Psoas muscle (tissue), 7 donors: ENCODE measurements at regions not wholly inside any gene's neighbourhood (a gene's known extent, or its start where the extent isn't known, plus 50 kb on each side); places are given as distances from the start of the nearest gene placed in this dataset.
"Not testable (repeated sequence)": the region's sequence is repeated elsewhere in the genome, so short reads cannot be mapped to it uniquely, and the experiment has no call there.

Experiments
- ATAC-seq, 4 donors: fragments of 200-7000 bp; cut with Tn5 transposase; one replicate each; pipeline ENCODE4 v1.9.1; 2020; ENCODE audit warnings: moderate library complexity in 3 of 4, mild to moderate bottlenecking in 2 of 4
- DNase-seq, 2 donors: peaks; one replicate each; pipeline ENCODE4 v3.0.0-alpha.2; 2020
- H3K27ac ChIP-seq: fragments of 200-600 bp; one replicate; pipeline ENCODE4 v1.8.0; 2022
- H3K27me3 ChIP-seq, 3 donors: fragments of 200-600 bp in 1 of 3; one replicate each; pipeline versions ENCODE4 v1.6.1 to v1.8.0; 2013 to 2022; ENCODE audit warnings: low read length in 2 of 3, mild to moderate bottlenecking in 2 of 3, moderate library complexity in 1 of 3; ENCODE audit not compliant: insufficient read depth in 3 of 3
- H3K36me3 ChIP-seq, 2 donors: fragments of 200-600 bp in 1 of 2; one replicate each; pipeline versions ENCODE4 v1.6.1 to v1.8.0; 2013 to 2022; ENCODE audit warnings: low read depth in 1 of 2, mild to moderate bottlenecking in 1 of 2, moderate library complexity in 1 of 2; ENCODE audit not compliant: insufficient read depth in 1 of 2
- H3K4me1 ChIP-seq: fragments of 200-600 bp; one replicate; pipeline ENCODE4 v1.8.0; 2022
- H3K4me3 ChIP-seq: fragments of 200-600 bp; one replicate; pipeline ENCODE4 v1.8.0; 2022; ENCODE audit warnings: mild to moderate bottlenecking
- H3K9me3 ChIP-seq: fragments of 200-600 bp; one replicate; pipeline ENCODE4 v1.8.0; 2022
- whole genome bisulfite sequencing, 3 donors: extraction: QIAGEN DNeasy Blood & Tissue Kit; methylation state at CpG; one replicate each; pipeline versions ENCODE4 v1.1.6 to v1.1.7; 2013; 5-methylcytosine and 5-hydroxymethylcytosine counted together
- intact Hi-C, 2 donors: fragments of 100-400 bp; cut with DNase I; formaldehyde crosslinking; loops; one replicate each; pipeline versions ENCODE4 v1.11.0 to v1.14.2; 2022
- TF ChIP-seq, protein P1 (sequence below): fragments of 200-600 bp; IDR thresholded peaks from one replicate; pipeline ENCODE4 v1.8.0; 2022; ENCODE audit warnings: antibody characterized with exemption
- donor health status: healthy with polysubstance abuse.
- donor health status: DM: no; HTN: no; CAD: no; lungs with moderate emphysema.
- donor health status: Bipolar disorder and iron deficiency.
- donor health status: healthy.
- donor health status: DM: yes; HTN: yes; CAD: no.
- donor health status: DM: no; HTN: no; CAD: no.
- donor health status: DM: yes; HTN: yes; CAD: no.

DNA sequence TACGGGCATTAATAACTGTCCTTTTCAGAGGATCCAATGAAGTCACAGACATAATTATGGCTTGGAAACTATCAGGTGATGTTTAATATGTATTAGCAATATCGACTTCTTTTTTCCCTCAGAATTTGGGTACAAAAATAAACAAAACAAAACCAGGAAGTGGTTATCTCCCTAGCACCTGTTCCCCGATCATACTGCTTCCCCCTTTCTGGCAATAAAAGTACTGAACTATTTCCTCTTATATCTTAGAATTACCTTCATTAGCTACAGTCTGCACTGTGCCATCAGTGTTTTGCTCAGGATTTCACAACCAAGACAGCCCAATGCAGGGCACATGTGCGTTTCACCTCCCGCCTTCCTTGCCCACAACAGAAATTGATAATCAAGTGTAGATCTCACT, 216.9 kb upstream of the BTBD3 start:
- WGBS, 3 donors: 57 to 62% (median 57%) methylated on average over 5 of the region's 5 CpGs
- no peaks in the 10 kb centered on the region for H3K27me3 ChIP-seq
- ATAC-seq: no peak
- TF ChIP-seq, protein P1, sequence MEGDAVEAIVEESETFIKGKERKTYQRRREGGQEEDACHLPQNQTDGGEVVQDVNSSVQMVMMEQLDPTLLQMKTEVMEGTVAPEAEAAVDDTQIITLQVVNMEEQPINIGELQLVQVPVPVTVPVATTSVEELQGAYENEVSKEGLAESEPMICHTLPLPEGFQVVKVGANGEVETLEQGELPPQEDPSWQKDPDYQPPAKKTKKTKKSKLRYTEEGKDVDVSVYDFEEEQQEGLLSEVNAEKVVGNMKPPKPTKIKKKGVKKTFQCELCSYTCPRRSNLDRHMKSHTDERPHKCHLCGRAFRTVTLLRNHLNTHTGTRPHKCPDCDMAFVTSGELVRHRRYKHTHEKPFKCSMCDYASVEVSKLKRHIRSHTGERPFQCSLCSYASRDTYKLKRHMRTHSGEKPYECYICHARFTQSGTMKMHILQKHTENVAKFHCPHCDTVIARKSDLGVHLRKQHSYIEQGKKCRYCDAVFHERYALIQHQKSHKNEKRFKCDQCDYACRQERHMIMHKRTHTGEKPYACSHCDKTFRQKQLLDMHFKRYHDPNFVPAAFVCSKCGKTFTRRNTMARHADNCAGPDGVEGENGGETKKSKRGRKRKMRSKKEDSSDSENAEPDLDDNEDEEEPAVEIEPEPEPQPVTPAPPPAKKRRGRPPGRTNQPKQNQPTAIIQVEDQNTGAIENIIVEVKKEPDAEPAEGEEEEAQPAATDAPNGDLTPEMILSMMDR: no peak
- H3K9me3 ChIP-seq: no peaks in the 10 kb centered on the region
- intact Hi-C loops: no loop called here
- H3K4me1 ChIP-seq: no peaks in the 10 kb centered on the region
- H3K4me3 ChIP-seq: no peak overlapping the region
- no peak overlapping the region for H3K27ac ChIP-seq
- DNase-seq: no peak
- no peaks in the 10 kb centered on the region for H3K36me3 ChIP-seq

DNA sequence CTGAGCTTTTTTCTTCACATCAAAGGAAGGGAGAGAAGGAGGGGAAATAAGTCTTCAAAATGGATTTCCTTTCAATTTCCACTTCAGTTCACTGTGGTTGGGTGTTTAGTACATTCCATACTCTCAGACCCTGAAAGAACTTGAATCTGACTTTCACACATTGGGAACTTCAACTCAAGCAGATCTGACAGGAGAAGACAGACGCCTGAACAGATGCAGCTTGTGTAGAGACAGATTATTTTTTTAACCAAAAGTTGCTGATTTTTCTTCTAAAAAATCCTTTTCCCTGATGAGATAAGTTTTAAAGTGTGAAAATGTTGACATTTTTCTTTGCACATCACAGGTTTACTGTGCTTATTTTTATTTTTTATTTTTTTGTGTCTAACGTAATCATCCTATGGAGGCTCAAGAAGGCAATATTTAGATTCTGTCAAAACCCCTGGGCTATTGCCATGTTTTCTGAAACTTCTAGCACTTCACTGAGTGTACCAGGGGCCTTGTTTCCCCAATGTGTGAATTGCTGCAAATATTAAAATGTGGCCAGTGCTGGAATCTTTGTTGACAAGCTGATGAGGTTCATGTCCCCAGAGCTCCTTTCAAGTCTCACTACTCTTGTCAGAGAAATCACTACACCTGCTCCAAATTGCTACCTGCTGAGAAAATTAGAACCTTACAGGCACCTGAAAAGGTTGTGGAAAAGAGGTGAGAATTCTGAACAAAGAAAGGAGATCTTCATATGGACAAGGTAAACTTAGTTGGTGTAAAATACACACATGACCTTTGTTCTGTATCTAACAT, 214.8 kb upstream of the BTBD3 start:
- intact Hi-C loops: no loop called here
- Histone ChIP-seq H3K9me3 (no peaks in the 10 kb centered on the region), H3K27me3 (no peaks in the 10 kb centered on the region), H3K4me3 (no peak overlapping the region), H3K36me3 (no peaks in the 10 kb centered on the region), H3K27ac (no peak overlapping the region), H3K4me1 (no peaks in the 10 kb centered on the region)
- DNase-seq (no peak), ATAC-seq (no peak)
- 70 to 85% (median 72%) methylated on average over 2 of the region's 2 CpGs for WGBS, 3 donors
- TF ChIP-seq, protein P1: no peak

DNA sequence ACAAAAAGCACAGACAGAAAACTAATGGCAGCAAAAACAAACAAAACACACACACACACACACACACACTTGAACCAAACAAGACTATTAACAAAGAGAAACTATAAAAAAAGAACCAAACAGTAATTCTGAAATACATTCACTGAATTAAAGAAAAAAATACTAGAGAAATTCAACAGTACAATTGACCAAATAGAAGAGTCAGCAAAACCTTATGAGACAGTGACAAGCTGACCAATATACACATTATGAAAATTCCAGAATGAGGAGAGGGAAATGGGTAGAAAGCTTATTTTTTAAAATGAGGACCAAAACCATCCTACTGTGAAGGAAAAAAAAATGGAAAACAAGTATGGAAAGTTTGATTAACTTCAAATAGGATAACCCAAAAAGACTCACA, 212.2 kb upstream of the BTBD3 start:
- TF ChIP-seq, protein P1: no peak
- no peaks in the 10 kb centered on the region for H3K9me3 ChIP-seq
- H3K27ac ChIP-seq: no peak overlapping the region
- intact Hi-C loops: no loop called here
- H3K27me3 ChIP-seq: no peaks in the 10 kb centered on the region
- ATAC-seq: no peak
- H3K36me3 ChIP-seq: no peaks in the 10 kb centered on the region
- no peak overlapping the region for H3K4me3 ChIP-seq
- DNase-seq: no peak
- H3K4me1 ChIP-seq: no peaks in the 10 kb centered on the region

DNA sequence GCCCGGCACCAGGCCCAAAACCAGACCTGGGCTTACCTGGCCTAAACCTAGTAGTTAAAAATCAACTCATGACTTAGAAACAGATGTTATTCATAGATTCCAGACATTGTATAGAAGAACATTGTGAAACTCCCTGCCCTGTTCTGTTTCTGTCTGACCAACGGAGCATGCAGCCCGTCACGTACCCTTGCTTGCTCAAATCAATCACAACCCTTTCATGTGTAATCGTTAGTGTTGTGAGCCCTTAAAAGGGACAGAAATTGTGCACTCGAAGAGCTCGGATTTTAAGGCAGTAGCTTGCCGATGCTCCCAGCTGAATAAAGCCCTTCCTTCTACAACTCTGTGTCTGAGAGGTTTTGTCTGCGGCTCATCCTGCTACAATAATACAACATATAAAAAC, 209.5 kb upstream of the BTBD3 start:
- intact Hi-C loops, H3K4me3 ChIP-seq, H3K27me3 ChIP-seq, H3K4me1 ChIP-seq, H3K36me3 ChIP-seq, DNase-seq, H3K9me3 ChIP-seq, H3K27ac ChIP-seq, ATAC-seq: not testable (repeated sequence)
- WGBS, 3 donors: 90 to 92% (median 90%) methylated on average over 9 of the region's 9 CpGs

DNA sequence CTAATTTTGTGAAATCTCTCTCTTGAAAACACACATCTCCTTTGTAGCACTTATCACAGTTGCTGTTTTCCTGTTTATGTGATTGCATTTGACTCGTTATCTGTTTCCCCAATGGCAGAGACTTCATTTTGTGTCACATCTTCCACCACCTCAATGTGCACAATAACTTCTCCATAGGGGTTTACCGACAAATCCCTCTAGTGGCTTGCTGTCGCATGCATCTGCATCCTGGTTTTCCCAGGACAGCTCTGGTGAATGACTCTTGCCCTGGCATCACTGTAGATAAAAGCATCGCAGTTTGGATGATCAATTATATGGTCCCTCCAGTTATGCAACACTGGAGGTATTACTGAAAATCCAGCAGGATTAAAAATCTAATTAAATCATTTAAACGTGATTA, 206.5 kb upstream of the BTBD3 start:
- DNase-seq (no peak), ATAC-seq (no peak)
- H3K27me3 ChIP-seq: no peaks in the 10 kb centered on the region
- intact Hi-C loops: no loop called here
- WGBS, 3 donors: 70 to 73% (median 72%) methylated on average over 5 of the region's 5 CpGs
- H3K27ac ChIP-seq: no peak overlapping the region
- H3K4me1 ChIP-seq: no peaks in the 10 kb centered on the region
- H3K36me3 ChIP-seq: no peaks in the 10 kb centered on the region
- H3K4me3 ChIP-seq: no peak overlapping the region
- TF ChIP-seq, protein P1: no peak
- no peaks in the 10 kb centered on the region for H3K9me3 ChIP-seq
